PC-9 (cell line): ENCODE measurements at regions not wholly inside any gene's neighbourhood (a gene's known extent, or its start where the extent isn't known, plus 50 kb on each side); places are given as distances from the start of the nearest gene placed in this dataset.

Experiments
- CTCF ChIP-seq: fragments of 200-600 bp; sonication (generic); conservative IDR thresholded peaks from 2 replicates; pipeline ENCODE4 v1.6.1; 2017; ENCODE audit warnings: mixed run types, antibody characterized with exemption, mild to moderate bottlenecking, moderate library complexity
- EZH2 ChIP-seq: fragments of 200-600 bp; sonication (generic); IDR thresholded peaks from 2 replicates; pipeline ENCODE4 v1.8.0; 2017; ENCODE audit warnings: antibody characterized with exemption, low read depth

GRCh38 chrX:5068550-5068949 is 1160.1 kb downstream of the NLGN4X start:
- no peak for TF ChIP-seq CTCF
- TF ChIP-seq EZH2, result no peak
